GM18868 (cell line): ENCODE measurements at regions not wholly inside any gene's neighbourhood (a gene's known extent, or its start where the extent isn't known, plus 50 kb on each side); places are given as distances from the start of the nearest gene placed in this dataset.
A peak's percentile ranks its signal among the peaks of the same experiment; 100 is the strongest.
"Not testable (repeated sequence)": the region's sequence is repeated elsewhere in the genome, so short reads cannot be mapped to it uniquely, and the experiment has no call there.

Experiments
- ATAC-seq: cut with Tn5 transposase; IDR thresholded peaks from one replicate; pipeline ENCODE4 v1.9.1; 2021; ENCODE audit warnings: mild to moderate bottlenecking, moderate library complexity; ENCODE audit not compliant: unreplicated experiment

- ATAC-seq: no peak
Observed at GRCh38 chr3:84666468-84666867, 292.3 kb upstream of the CADM2 start.

- no peak for ATAC-seq
Observed at GRCh38 chr3:84679211-84679610, 279.6 kb upstream of the CADM2 start.

DNA sequence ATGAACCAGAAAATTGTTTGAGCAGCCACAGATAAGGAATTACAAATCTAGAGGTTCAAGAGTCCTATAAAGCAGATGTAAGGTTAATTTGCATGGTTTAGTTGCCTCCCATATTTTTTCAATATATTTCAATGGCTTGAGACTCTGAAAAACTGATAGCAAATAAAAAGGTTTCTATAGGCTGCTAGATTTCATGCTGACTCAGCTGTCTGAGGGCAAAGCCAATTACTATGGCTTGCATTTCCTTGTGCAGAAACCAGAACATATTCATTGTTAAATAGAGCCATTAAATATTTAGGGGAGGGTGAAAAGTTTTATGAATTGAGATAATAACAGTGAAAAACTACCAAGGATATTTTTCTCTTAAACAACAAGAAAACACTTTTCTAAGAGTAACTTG lies 278.1 kb upstream of the CADM2 start:
- no peak for ATAC-seq

DNA sequence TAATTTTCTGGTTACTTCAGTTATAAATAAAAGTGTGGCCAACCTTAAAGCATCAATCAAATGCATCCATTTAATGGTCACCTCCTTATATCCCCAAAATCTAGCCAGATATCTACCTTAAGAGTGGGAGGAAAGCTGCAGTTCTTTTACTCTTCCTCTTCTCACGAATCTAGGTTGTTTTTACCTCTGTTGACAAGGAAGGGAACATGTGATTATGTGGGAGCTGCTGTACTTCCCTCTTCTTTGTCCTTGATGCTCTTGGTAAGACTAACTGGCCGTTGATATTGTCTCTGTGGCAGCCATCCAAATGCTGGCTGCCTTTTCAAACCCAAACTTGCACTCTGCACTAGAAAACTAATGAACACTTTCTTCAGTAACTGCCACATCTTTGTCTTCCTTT lies 275.3 kb upstream of the CADM2 start:
- no peak for ATAC-seq

GRCh38 chr3:84685467-84685866 lies 273.3 kb upstream of the CADM2 start:
- ATAC-seq: no peak

- no peak for ATAC-seq
Observed at GRCh38 chr3:84692261-84692660, 266.5 kb upstream of the CADM2 start.

DNA sequence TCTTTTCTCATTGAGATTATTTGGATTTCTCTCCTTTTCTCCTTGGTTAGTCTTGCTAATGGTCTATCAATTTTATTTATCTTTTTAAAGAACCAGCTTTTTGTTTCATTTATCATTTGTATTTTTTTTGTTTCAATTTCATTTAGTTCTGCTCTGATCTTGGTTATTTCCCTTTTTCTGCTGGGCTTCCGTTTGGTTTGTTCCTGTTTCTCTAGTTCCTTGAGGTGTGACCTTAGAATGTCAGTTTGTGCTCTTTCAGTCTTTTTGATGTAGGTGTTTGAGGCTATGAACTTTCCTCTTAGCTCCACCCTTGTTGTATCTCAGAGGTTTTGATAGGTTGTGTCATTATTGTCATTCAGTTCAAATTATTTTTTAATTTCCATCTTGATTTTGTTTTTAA lies 248.5 kb upstream of the CADM2 start:
- not testable (repeated sequence) for ATAC-seq

- no peak for ATAC-seq
Observed at GRCh38 chr3:84717894-84718293, 240.9 kb upstream of the CADM2 start.

- ATAC-seq: peak; percentile 89
Observed at GRCh38 chr3:84724877-84725276, 233.9 kb upstream of the CADM2 start.

DNA sequence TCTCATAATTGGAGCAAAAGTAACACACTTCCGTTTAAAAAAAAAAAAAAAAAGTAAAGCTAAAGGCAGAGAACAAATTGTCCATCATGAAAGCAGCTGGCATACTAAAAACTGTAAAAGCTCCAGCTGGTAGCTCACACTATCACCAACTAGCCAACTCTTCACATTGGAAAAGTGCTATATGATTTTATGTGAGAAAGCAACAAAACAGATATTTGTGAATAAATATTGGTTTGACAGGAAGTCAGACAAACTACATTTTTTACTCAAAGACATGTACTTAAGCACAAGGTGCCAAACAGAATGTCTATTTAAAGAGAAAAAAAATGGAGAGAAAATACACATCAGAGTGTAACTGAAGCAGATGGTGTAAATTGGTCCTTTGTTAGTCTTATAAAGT lies 231.2 kb upstream of the CADM2 start:
- no peak for ATAC-seq

- ATAC-seq: not testable (repeated sequence)
Observed at GRCh38 chr3:84734731-84735130, 224.1 kb upstream of the CADM2 start.

GRCh38 chr3:84738086-84738485 lies 220.7 kb upstream of the CADM2 start:
- ATAC-seq: no peak

- ATAC-seq: no peak
Observed at GRCh38 chr3:84742915-84743425, 215.8 kb upstream of the CADM2 start.

DNA sequence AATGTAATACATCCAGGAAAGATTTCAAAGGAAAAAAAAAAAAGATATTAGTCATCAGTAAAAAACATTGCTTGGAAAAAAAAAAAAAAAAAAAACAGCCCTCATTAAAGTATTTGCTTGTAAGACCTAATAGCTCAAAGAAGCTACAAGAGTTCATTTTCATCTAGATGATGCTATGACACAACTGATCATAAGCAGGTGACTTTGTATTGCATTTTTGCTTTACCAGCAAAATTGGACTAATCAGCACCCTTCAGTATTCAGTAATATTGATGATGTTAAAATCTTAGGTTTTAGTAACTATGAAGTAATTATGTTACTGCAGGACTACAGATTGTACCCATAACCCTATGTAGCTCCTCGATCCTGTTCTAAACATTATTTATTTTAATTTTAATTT lies 214.7 kb upstream of the CADM2 start:
- ATAC-seq: no peak

DNA sequence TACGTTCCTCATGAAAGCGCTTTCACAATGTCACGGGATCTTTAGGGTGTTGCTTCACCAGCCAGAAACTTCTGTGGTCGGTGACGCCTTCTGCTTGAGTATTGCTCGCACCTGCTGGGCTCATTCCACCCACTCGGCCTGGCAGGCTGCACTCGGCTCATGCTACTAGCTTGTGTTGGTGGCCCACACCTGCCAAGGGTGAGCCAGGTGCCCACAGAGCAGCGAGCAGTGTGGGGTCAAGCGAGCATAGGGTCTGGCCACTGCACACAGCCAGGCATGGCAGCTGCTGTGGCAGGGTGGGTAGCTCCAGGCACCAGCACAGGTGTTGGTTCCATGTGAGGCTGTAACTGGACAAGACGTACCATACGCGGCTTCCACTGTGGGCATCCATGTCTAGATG lies 202.9 kb upstream of the CADM2 start:
- ATAC-seq: no peak

GRCh38 chr3:84759361-84759760 lies 199.4 kb upstream of the CADM2 start:
- ATAC-seq: no peak

DNA sequence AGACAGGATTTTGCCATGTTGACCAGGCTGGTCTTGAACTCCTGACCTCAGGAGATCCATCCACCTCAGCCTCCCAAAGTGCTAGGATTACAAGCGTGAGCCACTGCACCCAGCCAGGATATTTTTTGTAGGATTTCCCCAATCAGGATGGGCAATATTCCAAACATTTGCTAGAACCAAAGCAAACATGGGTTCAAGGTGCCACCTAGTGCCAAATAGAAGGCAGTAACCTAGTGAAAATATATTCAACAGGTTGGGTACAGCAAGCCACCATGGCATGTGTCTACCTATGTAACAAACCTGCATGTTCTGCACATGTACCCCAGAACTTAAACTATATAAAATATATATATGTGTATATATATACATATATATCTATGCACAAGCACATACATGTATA lies 185.9 kb upstream of the CADM2 start:
- no peak for ATAC-seq

DNA sequence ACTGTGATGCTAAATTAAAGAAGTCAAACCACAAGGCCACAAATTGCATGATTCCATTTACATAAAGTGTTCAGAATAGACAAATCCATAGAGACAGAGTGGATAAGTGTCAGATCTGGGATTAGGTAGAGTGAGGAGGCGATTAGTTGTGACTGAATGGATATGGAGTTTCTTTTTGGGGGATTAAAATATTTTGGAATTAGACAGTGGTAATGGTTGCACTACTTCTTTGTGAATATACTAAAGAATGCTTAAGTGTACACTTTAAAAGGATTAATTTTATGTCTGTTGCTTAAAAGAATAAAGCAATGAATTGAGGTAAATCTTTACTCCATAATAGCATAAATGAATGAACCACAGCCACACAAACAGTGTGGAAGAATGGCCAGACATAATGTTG lies 175.5 kb upstream of the CADM2 start:
- no peak for ATAC-seq

GRCh38 chr3:84789961-84790360 lies 168.8 kb upstream of the CADM2 start:
- ATAC-seq: no peak

GRCh38 chr3:84806958-84807357 lies 151.8 kb upstream of the CADM2 start:
- ATAC-seq: no peak

- no peak for ATAC-seq
Observed at GRCh38 chr3:84820126-84820525, 138.7 kb upstream of the CADM2 start.

DNA sequence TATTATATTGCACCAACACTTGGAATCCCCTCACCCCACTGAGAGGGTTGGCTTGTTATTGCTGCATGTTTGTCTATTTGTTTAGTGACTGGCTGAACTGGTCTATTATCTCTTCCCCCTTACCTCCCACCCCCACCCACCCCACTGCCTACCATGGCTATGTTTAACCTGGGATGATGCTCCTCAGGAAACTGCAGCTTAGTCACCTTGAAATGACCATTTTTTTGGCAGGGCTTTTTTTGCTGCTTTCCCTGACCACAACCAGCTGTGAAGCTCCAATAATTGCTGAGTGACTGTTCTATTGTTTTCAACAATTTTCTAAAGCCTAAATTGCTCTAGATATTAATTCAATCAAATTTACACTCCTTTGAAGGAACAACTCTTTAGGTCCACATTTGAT lies 137.9 kb upstream of the CADM2 start:
- ATAC-seq: no peak

DNA sequence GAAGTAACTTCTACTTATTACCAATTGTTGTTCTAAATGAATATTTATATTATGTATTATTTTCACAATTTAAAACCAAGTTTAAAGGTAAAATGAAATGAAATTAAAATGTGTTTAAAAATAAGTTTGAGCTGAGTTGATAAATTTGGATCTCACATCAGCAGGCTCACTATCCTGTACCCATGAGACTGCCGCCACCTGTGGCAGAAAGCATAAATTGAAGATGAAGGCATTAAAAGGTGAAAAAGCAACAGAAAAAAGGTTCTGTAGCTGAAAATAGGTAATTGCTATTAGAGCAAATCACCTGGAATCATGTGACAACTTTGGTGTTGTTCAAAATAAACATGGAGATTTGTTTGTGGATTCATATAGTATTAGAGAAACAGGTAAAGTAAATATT lies 133.0 kb upstream of the CADM2 start:
- no peak for ATAC-seq

DNA sequence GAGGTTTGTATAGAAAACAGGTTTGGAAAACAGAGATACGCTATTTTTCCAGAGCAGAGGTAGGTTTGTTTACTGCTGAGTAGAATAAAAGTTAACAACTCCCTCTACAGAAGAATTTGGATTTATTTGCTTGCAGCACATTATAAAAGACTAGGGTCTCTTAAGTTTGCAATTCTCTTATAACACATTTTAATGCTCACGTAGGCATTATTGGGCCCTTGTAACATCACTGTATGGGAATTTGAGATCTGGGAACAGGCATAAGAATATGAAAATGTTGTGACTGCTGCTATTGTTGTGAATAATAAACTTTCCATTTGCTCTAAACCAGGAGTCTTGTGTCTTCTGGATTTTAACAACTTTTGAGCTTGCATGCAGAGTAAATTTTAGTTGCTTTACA lies 128.3 kb upstream of the CADM2 start:
- no peak for ATAC-seq
